Epidermal melanocyte (primary cell): ENCODE measurements at regions not wholly inside any gene's neighbourhood (a gene's known extent, or its start where the extent isn't known, plus 50 kb on each side); places are given as distances from the start of the nearest gene placed in this dataset.

Source experiments
- DNase-seq: peaks from one replicate; pipeline ENCODE4 v3.0.0; 2011; ENCODE audit warnings: low spot score; ENCODE audit not compliant: insufficient read length

GRCh38 chr10:55397777-55398496 lies 596.9 kb upstream of the PCDH15 start:
- DNase-seq: no peak

GRCh38 chr10:55378196-55378595 lies 577.2 kb upstream of the PCDH15 start:
- no peak for DNase-seq

- no peak for DNase-seq
Measured at GRCh38 chr10:55374917-55375316, 573.9 kb upstream of the PCDH15 start.

- DNase-seq: no peak
Measured at GRCh38 chr10:55374060-55374459, 573.0 kb upstream of the PCDH15 start.

- no peak for DNase-seq
Measured at GRCh38 chr10:55369670-55370420, 568.8 kb upstream of the PCDH15 start.

- DNase-seq: no peak
Measured at GRCh38 chr10:55368467-55368866, 567.4 kb upstream of the PCDH15 start.

- no peak for DNase-seq
Measured at GRCh38 chr10:55367555-55367954, 566.5 kb upstream of the PCDH15 start.

GRCh38 chr10:55358539-55358938 lies 557.5 kb upstream of the PCDH15 start:
- no peak for DNase-seq

GRCh38 chr10:55353414-55353813 lies 552.4 kb upstream of the PCDH15 start:
- DNase-seq: no peak

- no peak for DNase-seq
Measured at GRCh38 chr10:55351431-55351830, 550.4 kb upstream of the PCDH15 start.

- DNase-seq: no peak
Measured at GRCh38 chr10:55348534-55348933, 547.5 kb upstream of the PCDH15 start.

GRCh38 chr10:55330486-55330885 lies 529.5 kb upstream of the PCDH15 start:
- DNase-seq: no peak

GRCh38 chr10:55329796-55330195 lies 528.8 kb upstream of the PCDH15 start:
- no peak for DNase-seq

GRCh38 chr10:55320187-55320700 lies 519.2 kb upstream of the PCDH15 start:
- no peak for DNase-seq

GRCh38 chr10:55311848-55312635 lies 511.0 kb upstream of the PCDH15 start:
- DNase-seq: no peak

GRCh38 chr10:55310143-55310542 lies 509.1 kb upstream of the PCDH15 start:
- DNase-seq: no peak

GRCh38 chr10:55305285-55305684 lies 504.3 kb upstream of the PCDH15 start:
- DNase-seq: no peak

- no peak for DNase-seq
Measured at GRCh38 chr10:55287346-55287745, 486.3 kb upstream of the PCDH15 start.

- DNase-seq: no peak
Measured at GRCh38 chr10:55283031-55283430, 482.0 kb upstream of the PCDH15 start.

- DNase-seq: no peak
Measured at GRCh38 chr10:55280696-55281095, 479.7 kb upstream of the PCDH15 start.

- no peak for DNase-seq
Measured at GRCh38 chr10:55277549-55277948, 476.5 kb upstream of the PCDH15 start.

- DNase-seq: no peak
Measured at GRCh38 chr10:55274367-55274766, 473.3 kb upstream of the PCDH15 start.
